A549 (cell line): ENCODE measurements at regions not wholly inside any gene's neighbourhood (a gene's known extent, or its start where the extent isn't known, plus 50 kb on each side); places are given as distances from the start of the nearest gene placed in this dataset.
"Not testable (repeated sequence)": the region's sequence is repeated elsewhere in the genome, so short reads cannot be mapped to it uniquely, and the experiment has no call there.

Experiments
- ATAC-seq, 2 experiments: fragments of 200-7000 bp in 1 of 2; fragments of >200 bp in 1 of 2; cut with Nextera tagmentation in 1 of 2; cut with Tn5 transposase in 1 of 2; 3 replicates each; pipeline versions ENCODE4 v1.8.0 to v1.9.1; 2018 to 2020; ENCODE audit warnings: mild to moderate bottlenecking in 1 of 2, moderate library complexity in 1 of 2
- CTCF ChIA-PET: fragments of 300-600 bp; sonication (Branson Sonifier 250); formaldehyde crosslinking; extraction: SDS; loops from one replicate; lab custom pipeline; 2021; ENCODE audit warnings: antibody characterized with exemption, inconsistent platforms; lab: Yijun Ruan, JAX
- POLR2A ChIA-PET: fragments of 350-600 bp; formaldehyde crosslinking; extraction: SDS; loops from one replicate; lab custom pipeline; 2021; ENCODE audit warnings: antibody characterized with exemption, inconsistent platforms; lab: Yijun Ruan, JAX
- DNase-seq, 2 experiments: peaks; one replicate each; pipeline versions ENCODE4 v3.0.0 to v3.0.0-alpha.2; 2011 to 2016; ENCODE audit warnings: low read depth in 1 of 2, low spot score in 1 of 2
- FAIRE-seq: peaks from 2 replicates; lab custom pipeline; 2011; peaks lifted over from hg19 to GRCh38; lab: Jason Lieb, UNC
- H3K27ac ChIP-seq, 2 experiments: fragments of >200 bp; sonication (Bioruptor Twin); formaldehyde crosslinking; 3 replicates each; pipeline ENCODE4 v1.5.1; 2016 to 2017
- H3K4me1 ChIP-seq: fragments of >200 bp; sonication (Bioruptor Twin); formaldehyde crosslinking; 3 replicates; pipeline ENCODE4 v1.6.1; 2016
- H3K4me2 ChIP-seq: fragments of >200 bp; sonication (Bioruptor Twin); formaldehyde crosslinking; 3 replicates; pipeline ENCODE4 v1.6.1; 2016
- H3K4me3 ChIP-seq: fragments of >200 bp; sonication (Bioruptor Twin); formaldehyde crosslinking; 3 replicates; pipeline ENCODE4 v1.5.1; 2016
- H3K9me3 ChIP-seq: fragments of >200 bp; sonication (Bioruptor Twin); formaldehyde crosslinking; 3 replicates; pipeline ENCODE4 v1.6.1; 2016
- CBX2 ChIP-seq: fragments of 200-600 bp; sonication (generic); IDR thresholded peaks from 2 replicates; pipeline ENCODE4 v1.6.1; 2016; ENCODE audit warnings: low read depth, mild to moderate bottlenecking, borderline replicate concordance
- CBX8 ChIP-seq: fragments of 200-600 bp; sonication (generic); IDR thresholded peaks from 2 replicates; pipeline ENCODE4 v1.6.1; 2016
- EHMT2 ChIP-seq: fragments of 200-600 bp; sonication (generic); IDR thresholded peaks from 2 replicates; pipeline ENCODE4 v1.6.1; 2016; ENCODE audit warnings: antibody characterized with exemption, low read depth, mild to moderate bottlenecking, moderate library complexity
- HDAC2 ChIP-seq: fragments of 200-600 bp; sonication (generic); IDR thresholded peaks from 2 replicates; pipeline ENCODE4 v1.6.1; 2016
- HEYL ChIP-seq: fragments of 250-450 bp; sonication (Bioruptor Pico); IDR thresholded peaks from 2 replicates; pipeline ENCODE4 v1.8.0; 2021; ENCODE audit warnings: mild to moderate bottlenecking, moderate library complexity
- JUNB ChIP-seq: fragments of >200 bp; sonication (Bioruptor Twin); formaldehyde crosslinking; IDR thresholded peaks from 2 replicates; pipeline ENCODE4 v1.6.1; 2016
- MYC ChIP-seq: IDR thresholded peaks from 2 replicates; pipeline ENCODE4 v1.6.1; 2012; ENCODE audit warnings: mild to moderate bottlenecking, inconsistent platforms, low read length, improper control_type of control experiment, borderline replicate concordance
- RNF2 ChIP-seq: fragments of 200-600 bp; sonication (generic); IDR thresholded peaks from 2 replicates; pipeline ENCODE4 v1.6.1; 2016; ENCODE audit warnings: low read depth, mild to moderate bottlenecking, antibody characterized with exemption, moderate library complexity, borderline replicate concordance
- SREBF2 ChIP-seq: fragments of 450-650 bp; IDR thresholded peaks from 2 replicates; pipeline ENCODE4 v1.6.1; 2014; ENCODE audit warnings: mild to moderate bottlenecking, moderate library complexity
- TFCP2L1 ChIP-seq: fragments of 250-450 bp; sonication (Bioruptor Pico); IDR thresholded peaks from 2 replicates; pipeline ENCODE4 v1.5.0; 2021; ENCODE audit warnings: mild to moderate bottlenecking
- TP53 ChIP-seq: fragments of 250-450 bp; sonication (Bioruptor Pico); IDR thresholded peaks from 2 replicates; pipeline ENCODE4 v1.5.0; 2021; ENCODE audit warnings: mild to moderate bottlenecking, moderate library complexity
- USF2 ChIP-seq: fragments of 450-650 bp; IDR thresholded peaks from 2 replicates; pipeline ENCODE4 v1.6.1; 2014; ENCODE audit warnings: antibody characterized with exemption
- ZNF302 ChIP-seq: fragments of 250-450 bp; sonication (Bioruptor Pico); IDR thresholded peaks from 2 replicates; pipeline ENCODE4 v1.9.0; 2021; ENCODE audit warnings: inconsistent platforms, mild to moderate bottlenecking, moderate library complexity
- WGBS: methylation state at CpG from one replicate; pipeline ENCODE4 v1.1.6; 2017; ENCODE audit errors: missing lambda C conversion rate; 5-methylcytosine and 5-hydroxymethylcytosine counted together
- TF ChIP-seq, protein P1 (sequence below): fragments of >200 bp; sonication (Bioruptor Twin); formaldehyde crosslinking; IDR thresholded peaks from 3 replicates; pipeline ENCODE4 v1.5.1; 2016
- TF ChIP-seq, protein P2 (sequence below): fragments of 200-600 bp; sonication (generic); IDR thresholded peaks from 2 replicates; pipeline ENCODE4 v1.6.1; 2016; ENCODE audit warnings: antibody characterized with exemption, mild to moderate bottlenecking, moderate library complexity

- TF ChIP-seq TP53, result no peak
- TF ChIP-seq USF2, result no peak
- TF ChIP-seq MYC, result no peak
- TF ChIP-seq SREBF2, result no peak
- TF ChIP-seq, protein P1, sequence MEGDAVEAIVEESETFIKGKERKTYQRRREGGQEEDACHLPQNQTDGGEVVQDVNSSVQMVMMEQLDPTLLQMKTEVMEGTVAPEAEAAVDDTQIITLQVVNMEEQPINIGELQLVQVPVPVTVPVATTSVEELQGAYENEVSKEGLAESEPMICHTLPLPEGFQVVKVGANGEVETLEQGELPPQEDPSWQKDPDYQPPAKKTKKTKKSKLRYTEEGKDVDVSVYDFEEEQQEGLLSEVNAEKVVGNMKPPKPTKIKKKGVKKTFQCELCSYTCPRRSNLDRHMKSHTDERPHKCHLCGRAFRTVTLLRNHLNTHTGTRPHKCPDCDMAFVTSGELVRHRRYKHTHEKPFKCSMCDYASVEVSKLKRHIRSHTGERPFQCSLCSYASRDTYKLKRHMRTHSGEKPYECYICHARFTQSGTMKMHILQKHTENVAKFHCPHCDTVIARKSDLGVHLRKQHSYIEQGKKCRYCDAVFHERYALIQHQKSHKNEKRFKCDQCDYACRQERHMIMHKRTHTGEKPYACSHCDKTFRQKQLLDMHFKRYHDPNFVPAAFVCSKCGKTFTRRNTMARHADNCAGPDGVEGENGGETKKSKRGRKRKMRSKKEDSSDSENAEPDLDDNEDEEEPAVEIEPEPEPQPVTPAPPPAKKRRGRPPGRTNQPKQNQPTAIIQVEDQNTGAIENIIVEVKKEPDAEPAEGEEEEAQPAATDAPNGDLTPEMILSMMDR, result no peak
- TF ChIP-seq EHMT2, result no peak
Measured at GRCh38 chr10:52597189-52597863, 175.3 kb downstream of the MBL2 start (continued).

- Histone ChIP-seq H3K27ac (no peak overlapping the region), H3K4me3 (no peak overlapping the region), H3K4me2 (no peak overlapping the region), H3K9me3 (no peaks in the 10 kb centered on the region), H3K4me1 (peaks cover 5% of the 10 kb centered on the region; the same call in 1 of the 3 replicates)
- ChIA-PET POLR2A (no interaction called here), CTCF (interaction anchor here (1.0 kb wide), 1 partner anchor 107 kb away, joined by 4 read pairs; no protein-coding TSS in a partner anchor)
- WGBS, result 94% methylated on average over 2 of the region's 2 CpGs
- no peak for TF ChIP-seq HEYL (CRISPR knock-in tag)
- TF ChIP-seq EHMT2, result no peak
- no peak for TF ChIP-seq HDAC2
- TF ChIP-seq ZNF302 (CRISPR knock-in tag), result no peak
- no peak for TF ChIP-seq RNF2
- no peak for TF ChIP-seq SREBF2
- TF ChIP-seq, protein P2, sequence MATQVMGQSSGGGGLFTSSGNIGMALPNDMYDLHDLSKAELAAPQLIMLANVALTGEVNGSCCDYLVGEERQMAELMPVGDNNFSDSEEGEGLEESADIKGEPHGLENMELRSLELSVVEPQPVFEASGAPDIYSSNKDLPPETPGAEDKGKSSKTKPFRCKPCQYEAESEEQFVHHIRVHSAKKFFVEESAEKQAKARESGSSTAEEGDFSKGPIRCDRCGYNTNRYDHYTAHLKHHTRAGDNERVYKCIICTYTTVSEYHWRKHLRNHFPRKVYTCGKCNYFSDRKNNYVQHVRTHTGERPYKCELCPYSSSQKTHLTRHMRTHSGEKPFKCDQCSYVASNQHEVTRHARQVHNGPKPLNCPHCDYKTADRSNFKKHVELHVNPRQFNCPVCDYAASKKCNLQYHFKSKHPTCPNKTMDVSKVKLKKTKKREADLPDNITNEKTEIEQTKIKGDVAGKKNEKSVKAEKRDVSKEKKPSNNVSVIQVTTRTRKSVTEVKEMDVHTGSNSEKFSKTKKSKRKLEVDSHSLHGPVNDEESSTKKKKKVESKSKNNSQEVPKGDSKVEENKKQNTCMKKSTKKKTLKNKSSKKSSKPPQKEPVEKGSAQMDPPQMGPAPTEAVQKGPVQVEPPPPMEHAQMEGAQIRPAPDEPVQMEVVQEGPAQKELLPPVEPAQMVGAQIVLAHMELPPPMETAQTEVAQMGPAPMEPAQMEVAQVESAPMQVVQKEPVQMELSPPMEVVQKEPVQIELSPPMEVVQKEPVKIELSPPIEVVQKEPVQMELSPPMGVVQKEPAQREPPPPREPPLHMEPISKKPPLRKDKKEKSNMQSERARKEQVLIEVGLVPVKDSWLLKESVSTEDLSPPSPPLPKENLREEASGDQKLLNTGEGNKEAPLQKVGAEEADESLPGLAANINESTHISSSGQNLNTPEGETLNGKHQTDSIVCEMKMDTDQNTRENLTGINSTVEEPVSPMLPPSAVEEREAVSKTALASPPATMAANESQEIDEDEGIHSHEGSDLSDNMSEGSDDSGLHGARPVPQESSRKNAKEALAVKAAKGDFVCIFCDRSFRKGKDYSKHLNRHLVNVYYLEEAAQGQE, result no peak
- ATAC-seq, result no peak
- FAIRE-seq, result no peak
- no peak for DNase-seq
Measured at GRCh38 chr10:52598936-52599335, 173.6 kb downstream of the MBL2 start.

GRCh38 chr10:52599551-52600200 is 172.9 kb downstream of the MBL2 start:
- no peak for FAIRE-seq

DNA sequence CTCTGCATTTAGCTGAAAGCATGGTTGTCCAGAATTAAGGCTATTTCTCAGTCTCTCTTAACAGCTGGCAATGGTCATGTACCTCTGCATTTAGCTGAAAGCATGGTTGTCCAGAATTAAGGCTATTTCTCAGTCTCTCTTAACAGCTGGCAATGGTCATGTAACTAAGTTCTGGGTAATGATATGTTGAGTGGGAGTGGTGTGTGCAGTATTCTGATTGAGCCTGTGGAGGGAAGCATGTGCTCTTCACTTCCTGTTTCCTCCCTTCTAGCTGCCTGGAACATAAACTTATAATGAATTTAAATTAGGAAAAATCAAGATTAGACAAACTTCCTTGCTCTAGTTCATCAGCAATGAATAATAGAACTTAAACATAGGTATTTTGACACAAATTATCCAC is 168.5 kb downstream of the MBL2 start:
- ATAC-seq, H3K9me3 ChIP-seq, DNase-seq, H3K4me2 ChIP-seq, POLR2A ChIA-PET, FAIRE-seq, H3K4me1 ChIP-seq, H3K27ac ChIP-seq, H3K4me3 ChIP-seq: not testable (repeated sequence)
- CTCF ChIA-PET, result interaction anchor here (1.2 kb wide), 1 partner anchor 296 kb away, joined by 4 read pairs; no protein-coding TSS in a partner anchor

More at GRCh38 chr10:52599551-52600200, 172.9 kb downstream of the MBL2 start:
- H3K4me2 ChIP-seq, result no peak overlapping the region
- H3K4me3 ChIP-seq, result no peak overlapping the region
- TF ChIP-seq CBX2 (no peak), CBX8 (no peak), JUNB (no peak), TP53 (no peak), SREBF2 (no peak), TFCP2L1 (CRISPR knock-in tag) (no peak)
- DNase-seq (no peak), ATAC-seq (no peak)
- H3K27ac ChIP-seq, result no peak overlapping the region
- no peaks in the 10 kb centered on the region for H3K9me3 ChIP-seq
- CTCF ChIA-PET, result interaction anchor here (0.9 to 1.0 kb wide), 2 partner anchors 107 to 286 kb away, joined by 3 to 4 read pairs; partner anchors contain the start of gene DKK1
- POLR2A ChIA-PET, result no interaction called here
- WGBS, result 50% methylated on average over 5 of the region's 5 CpGs
- peaks cover 5% of the 10 kb centered on the region; the same call in 1 of the 3 replicates for H3K4me1 ChIP-seq
